ENCODE measurements at regions not wholly inside any gene's neighbourhood (a gene's known extent, or its start where the extent isn't known, plus 50 kb on each side); places are given as distances from the start of the nearest gene placed in this dataset.

- H2AK5ac ChIP-seq (ENCODE audit: low read depth, low read length), result no peak overlapping the region
- no peak overlapping the region for H3K27ac ChIP-seq (ENCODE audit: low read depth, low read length)
- TF ChIP-seq KDM5A (IDR thresholded peaks at IDR 0.05; ENCODE audit: low read length) (no peak), BRCA1 (IDR thresholded peaks at IDR 0.05; ENCODE audit: low read depth, low read length) (no peak), POU5F1 (IDR thresholded peaks at IDR 0.05; ENCODE audit: low read depth, low read length) (no peak), CBX8 (IDR thresholded peaks at IDR 0.05; ENCODE audit: borderline replicate concordance, low read depth, low read length) (no peak), SIN3A (conservative IDR thresholded peaks at IDR 0.05 in 1 of 2, IDR thresholded peaks at IDR 0.05 in 1 of 2; ENCODE audit: low read depth in 1 of 2, low read length in 2 of 2) (no peak), JUND (IDR thresholded peaks at IDR 0.05; ENCODE audit: low read length) (no peak), TAF1 (IDR thresholded peaks at IDR 0.05; ENCODE audit: low read depth, low read length) (no peak), EZH2 (IDR thresholded peaks at IDR 0.05; ENCODE audit: low read depth, low read length, severe bottlenecking) (no peak), RNF2 (IDR thresholded peaks at IDR 0.05; ENCODE audit: borderline replicate concordance, low read depth, low read length, missing control alignments, poor library complexity, severe bottlenecking) (no peak), EP300 (IDR thresholded peaks at IDR 0.05; ENCODE audit: borderline replicate concordance in 1 of 2, low read depth in 2 of 2, low read length in 2 of 2) (no peak), RFX5 (IDR thresholded peaks at IDR 0.05; ENCODE audit: borderline replicate concordance, low read depth, low read length) (no peak)
- H3K9ac ChIP-seq (replicated peaks in 1 of 4; ENCODE audit: extremely low read depth in 1 of 4, low read depth in 3 of 4, low read length in 3 of 4), result no peak overlapping the region
- H3K4me2 ChIP-seq (ENCODE audit: insufficient read depth in 1 of 2, low read depth in 2 of 2, low read length in 2 of 2), result no peak overlapping the region
- ChIA-PET POLR2A (ENCODE audit: partially characterized antibody) (no interaction called here), CTCF (ENCODE audit: partially characterized antibody) (interaction anchor here (0.6 to 1.1 kb wide), 3 partner anchors 74 to 1524 kb away, joined by 3 read pairs; no protein-coding TSS in a partner anchor)
- H3K9me3 ChIP-seq (ENCODE audit: insufficient read depth in 2 of 2, low read depth in 1 of 2, low read length in 1 of 2), result no peaks in the 10 kb centered on the region
- no peak overlapping the region for H3K14ac ChIP-seq (ENCODE audit: insufficient read length)
- no peaks in the 10 kb centered on the region for H3K79me2 ChIP-seq (ENCODE audit: control insufficient read depth in 1 of 2, insufficient read depth in 2 of 2, low read length in 2 of 2)
- no peak overlapping the region for H4K8ac ChIP-seq (ENCODE audit: extremely low read depth, insufficient read depth, low read length)
- H3K23ac ChIP-seq (ENCODE audit: insufficient read length), result no peak overlapping the region
- H2BK5ac ChIP-seq (ENCODE audit: low read depth, low read length), result no peak overlapping the region
- H3K27me3 ChIP-seq (replicated peaks in 1 of 4; ENCODE audit: control insufficient read depth in 3 of 4, extremely low read depth in 1 of 4, insufficient read depth in 3 of 4, low read length in 3 of 4), result no peaks in the 10 kb centered on the region
- no peaks in the 10 kb centered on the region for H3K79me1 ChIP-seq (ENCODE audit: low read depth, low read length)
- H2BK120ac ChIP-seq (replicated peaks; ENCODE audit: low read depth, low read length), result no peak overlapping the region
- H3K23me2 ChIP-seq (ENCODE audit: low read depth, low read length), result no peaks in the 10 kb centered on the region
- WGBS, 2 experiments (ENCODE audit: extremely low coverage in 1 of 2, insufficient coverage in 1 of 2, insufficient read length in 1 of 2, insufficient replicate concordance in 2 of 2, low coverage in 1 of 2, low lambda C conversion rate in 2 of 2, missing lambda C conversion rate in 1 of 2), result 94% methylated on average over 1 of the region's 1 CpG; no CpG with 5 or more reads in 1 of the 2 experiments
- DNase-seq (ENCODE audit: low read depth in 1 of 2, low spot score in 2 of 2), result no peak
- H4K91ac ChIP-seq (replicated peaks; ENCODE audit: insufficient read length, low read length), result no peak overlapping the region
- H3K4me1 ChIP-seq (replicated peaks in 1 of 4; ENCODE audit: control insufficient read depth in 3 of 4, insufficient read depth in 4 of 4, low read length in 3 of 4), result no peaks in the 10 kb centered on the region
- no peak overlapping the region for H2BK15ac ChIP-seq (ENCODE audit: low read length)
- FAIRE-seq, result no peak
- H3K36me3 ChIP-seq (ENCODE audit: control insufficient read depth in 2 of 4, insufficient read depth in 4 of 4, low read length in 3 of 4), result no peaks in the 10 kb centered on the region
- H4K5ac ChIP-seq (ENCODE audit: insufficient read length, low read depth, low read length), result no peak overlapping the region
- H3K18ac ChIP-seq (ENCODE audit: extremely low read depth, low read length), result no peak overlapping the region
- no peak overlapping the region for H2AFZ ChIP-seq (ENCODE audit: low read length)
- no peaks in the 10 kb centered on the region for H4K20me1 ChIP-seq (replicated peaks in 1 of 2; ENCODE audit: control insufficient read depth in 1 of 2, insufficient read depth in 2 of 2, low read length in 2 of 2)
- no peak overlapping the region for H3K4ac ChIP-seq (replicated peaks; ENCODE audit: insufficient read length, low read depth, low read length)
- H3K56ac ChIP-seq (replicated peaks; ENCODE audit: insufficient read length, low read depth, low read length), result no peak overlapping the region
- H2BK20ac ChIP-seq (ENCODE audit: low read length), result no peak overlapping the region
- no peak overlapping the region for H2BK12ac ChIP-seq (ENCODE audit: low read depth, low read length)
- H3K4me3 ChIP-seq (ENCODE audit: extremely low read depth in 1 of 4, insufficient read depth in 2 of 4, low read depth in 3 of 4, low read length in 4 of 4), result no peak overlapping the region
Measured at GRCh38 chr6:114830515-114830914, 487.7 kb upstream of the HS3ST5 start.
